Left hindlimb (tissue), 1 donor: ENCODE measurements at regions not wholly inside any gene's neighbourhood (a gene's known extent, or its start where the extent isn't known, plus 50 kb on each side); places are given as distances from the start of the nearest gene placed in this dataset.

Experiments used
- DNase-seq: peaks from one replicate; pipeline ENCODE4 v3.0.0-alpha.2; 2018

DNA sequence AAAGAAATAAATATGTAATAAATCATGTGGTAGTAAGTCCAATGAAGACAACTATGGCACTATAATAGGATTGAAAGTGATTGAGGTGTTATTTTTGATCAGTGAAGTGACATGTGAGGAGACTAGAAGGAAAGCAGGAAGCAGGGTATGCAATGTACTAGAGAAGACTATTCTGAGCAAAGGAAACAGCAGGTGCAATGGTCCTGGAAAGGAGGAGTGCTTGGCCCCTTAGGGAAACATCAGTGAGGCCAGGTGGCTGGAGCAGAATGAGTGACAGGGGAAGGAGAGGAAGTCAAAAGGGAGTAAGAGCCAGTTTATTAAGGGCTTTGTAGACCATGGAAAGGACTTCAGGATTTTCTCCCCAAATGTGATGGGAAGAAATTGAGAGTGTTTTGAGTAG, 207.6 kb upstream of the HCCS start:
- DNase-seq: no peak

- no peak for DNase-seq
Observed at GRCh38 chrX:10904220-10904619, 206.9 kb upstream of the HCCS start.

DNA sequence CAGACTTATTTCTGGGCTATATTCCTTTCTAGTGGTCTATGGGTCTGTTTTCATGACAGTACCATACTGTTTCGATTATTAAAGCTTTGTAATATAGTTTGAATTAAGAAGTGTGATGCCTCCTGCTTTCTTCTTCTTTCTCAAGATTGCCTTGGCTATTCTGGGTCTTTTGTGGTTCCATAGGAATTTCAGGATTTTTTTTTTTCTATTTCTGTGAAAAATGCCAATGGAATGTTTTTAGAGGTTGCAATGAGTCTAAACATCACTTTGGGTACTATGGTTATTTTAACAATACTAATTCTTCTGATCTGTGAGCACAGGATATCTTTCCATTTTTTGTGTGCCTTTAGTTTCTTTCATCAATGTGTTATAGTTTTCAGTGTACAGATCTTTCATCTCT, 204.3 kb upstream of the HCCS start:
- no peak for DNase-seq

GRCh38 chrX:10922159-10922558, 189.0 kb upstream of the HCCS start:
- DNase-seq: no peak

DNA sequence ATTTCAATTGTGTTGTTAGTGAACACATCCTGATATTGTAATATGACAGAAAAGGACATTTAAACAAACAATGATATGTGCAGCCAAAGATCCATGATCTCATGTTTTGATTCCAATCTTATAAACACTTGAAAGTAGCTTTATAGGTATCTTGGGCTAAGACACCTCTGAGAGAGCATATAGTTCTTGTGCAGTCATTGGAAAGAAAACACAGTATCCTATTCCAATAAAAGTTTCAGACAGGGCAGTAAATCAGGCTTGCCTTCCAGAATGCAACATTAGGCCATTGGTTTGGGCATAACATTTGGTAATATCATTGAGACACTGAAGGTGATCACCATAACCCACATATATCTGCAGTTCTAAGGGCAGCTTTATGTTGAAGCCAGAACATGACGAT, 188.3 kb upstream of the HCCS start:
- DNase-seq: no peak

- DNase-seq: no peak
Observed at GRCh38 chrX:10923466-10923865, 187.7 kb upstream of the HCCS start.

- DNase-seq: no peak
Observed at GRCh38 chrX:10926404-10926803, 184.7 kb upstream of the HCCS start.

DNA sequence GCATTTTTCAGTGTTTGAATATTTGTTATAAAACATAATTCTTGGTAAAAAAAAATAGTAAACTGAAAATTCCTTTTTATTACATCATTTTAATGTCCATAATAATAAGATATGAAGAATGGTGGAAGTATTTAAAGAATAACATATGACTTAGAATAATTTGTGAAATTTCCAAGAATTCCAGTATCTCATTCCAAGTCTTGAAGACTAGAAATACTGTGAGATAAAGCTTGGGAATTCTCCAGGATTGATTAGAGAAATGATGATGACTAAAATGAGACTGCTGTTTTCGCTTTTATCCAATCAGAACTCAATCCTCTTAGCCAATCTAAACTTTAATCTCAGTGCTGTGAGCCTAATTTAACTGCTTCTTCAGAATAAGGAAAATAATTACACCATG, 184.2 kb upstream of the HCCS start:
- DNase-seq: no peak

- no peak for DNase-seq
Observed at GRCh38 chrX:10929747-10930146, 181.4 kb upstream of the HCCS start.

GRCh38 chrX:10930151-10930550, 181.0 kb upstream of the HCCS start:
- no peak for DNase-seq

DNA sequence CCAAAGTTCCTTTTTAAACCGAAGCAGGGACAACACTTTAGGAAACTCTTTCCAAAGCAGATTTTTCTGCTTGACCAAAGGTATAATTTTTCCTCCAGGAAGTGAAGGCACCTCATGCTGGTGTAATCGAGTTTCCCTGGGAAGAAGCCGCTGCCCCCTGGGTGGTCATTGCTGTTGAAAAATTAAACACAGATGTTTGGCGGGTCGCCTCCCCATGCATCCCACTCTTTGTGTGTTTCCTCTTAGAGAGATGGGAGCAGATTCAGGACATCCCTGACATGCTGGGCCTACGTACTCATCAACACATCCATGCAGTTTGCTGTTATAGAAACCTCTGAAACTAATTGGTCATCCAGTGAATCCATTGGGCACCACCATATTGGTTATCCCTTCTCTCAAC, 179.2 kb upstream of the HCCS start:
- peak; percentile 39 for DNase-seq

GRCh38 chrX:10932842-10933440, 178.2 kb upstream of the HCCS start:
- DNase-seq: no peak

DNA sequence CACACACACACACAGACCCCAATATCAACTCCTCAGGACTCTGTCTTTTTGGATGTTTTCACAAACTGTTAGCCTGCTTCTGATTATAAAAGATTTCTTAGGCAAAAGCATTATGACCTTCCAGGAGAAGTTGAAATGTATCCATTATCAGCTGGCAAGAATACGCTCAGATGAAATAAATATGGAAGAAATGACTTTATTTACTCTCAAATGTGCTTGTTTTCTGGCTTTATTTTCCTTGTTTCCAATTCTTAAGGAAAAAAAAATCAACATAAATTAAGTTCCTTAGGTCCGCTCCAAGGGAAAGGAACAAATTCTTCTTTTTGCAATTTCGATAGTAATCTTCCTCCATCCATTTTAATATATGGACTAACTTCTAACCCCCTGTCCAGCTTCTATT, 175.6 kb upstream of the HCCS start:
- DNase-seq: no peak

GRCh38 chrX:10936976-10937375, 174.2 kb upstream of the HCCS start:
- DNase-seq: no peak

GRCh38 chrX:10938365-10938923, 172.7 kb upstream of the HCCS start:
- DNase-seq: no peak

DNA sequence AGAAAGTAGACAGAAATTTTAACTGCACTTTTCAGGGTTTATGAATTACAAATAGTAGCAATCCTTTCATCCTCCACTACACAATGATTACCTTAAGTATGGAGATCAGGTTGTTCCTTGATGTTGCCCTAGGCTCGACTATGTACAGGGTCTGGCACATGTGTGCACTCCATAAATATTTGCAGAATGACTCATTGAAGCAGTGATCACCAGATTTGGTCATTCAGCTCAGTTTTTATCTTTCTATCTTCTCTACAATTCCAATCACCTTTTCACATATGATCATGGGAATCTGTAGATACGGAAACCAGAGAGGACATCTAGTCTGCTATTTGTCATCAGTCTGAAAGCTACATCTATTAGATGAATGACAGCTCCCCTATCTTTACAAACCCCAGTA, 171.7 kb upstream of the HCCS start:
- no peak for DNase-seq

GRCh38 chrX:10944136-10944885, 166.8 kb upstream of the HCCS start:
- no peak for DNase-seq

GRCh38 chrX:10945498-10945897, 165.6 kb upstream of the HCCS start:
- DNase-seq: peak; percentile 50

- no peak for DNase-seq
Observed at GRCh38 chrX:10949541-10949940, 161.6 kb upstream of the HCCS start.

DNA sequence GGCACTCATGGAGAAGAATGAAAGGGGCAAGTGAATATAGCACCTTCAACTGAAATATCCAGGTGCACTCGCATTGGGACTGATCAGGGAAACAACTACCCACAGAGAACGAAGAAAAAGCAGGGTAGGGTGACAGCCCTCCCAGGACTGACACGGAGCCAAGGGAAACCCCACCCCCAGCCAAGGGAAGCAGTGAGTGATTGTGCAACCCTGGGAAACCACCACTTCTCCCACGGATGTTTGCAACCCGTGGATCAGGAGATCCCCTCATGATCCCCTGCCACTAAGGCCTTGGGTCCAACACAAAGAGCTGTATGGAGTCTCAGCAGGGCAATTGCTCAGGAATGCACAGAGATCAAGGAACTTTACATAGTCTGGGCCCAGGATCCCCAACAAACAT, 158.5 kb upstream of the HCCS start:
- DNase-seq: no peak

- DNase-seq: no peak
Observed at GRCh38 chrX:10965174-10965798, 145.8 kb upstream of the HCCS start.

DNA sequence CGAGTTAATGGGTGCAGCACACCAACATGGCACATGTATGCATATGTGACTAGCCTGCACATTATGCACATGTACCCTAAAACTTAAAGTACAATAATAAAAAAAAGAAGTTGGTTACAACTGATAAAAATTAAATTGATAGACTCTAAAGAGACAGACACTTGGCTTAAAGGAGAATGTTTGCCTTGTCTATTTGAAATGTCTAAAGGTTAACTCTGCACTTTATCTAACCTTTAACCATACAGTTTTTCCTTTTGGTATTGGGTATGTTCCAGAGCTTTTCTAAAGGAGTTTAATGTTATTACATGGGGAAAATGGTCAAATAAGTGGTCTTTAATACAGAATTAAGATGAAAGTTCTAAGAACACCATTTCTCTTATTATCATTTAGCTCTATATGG, 145.1 kb upstream of the HCCS start:
- no peak for DNase-seq

DNA sequence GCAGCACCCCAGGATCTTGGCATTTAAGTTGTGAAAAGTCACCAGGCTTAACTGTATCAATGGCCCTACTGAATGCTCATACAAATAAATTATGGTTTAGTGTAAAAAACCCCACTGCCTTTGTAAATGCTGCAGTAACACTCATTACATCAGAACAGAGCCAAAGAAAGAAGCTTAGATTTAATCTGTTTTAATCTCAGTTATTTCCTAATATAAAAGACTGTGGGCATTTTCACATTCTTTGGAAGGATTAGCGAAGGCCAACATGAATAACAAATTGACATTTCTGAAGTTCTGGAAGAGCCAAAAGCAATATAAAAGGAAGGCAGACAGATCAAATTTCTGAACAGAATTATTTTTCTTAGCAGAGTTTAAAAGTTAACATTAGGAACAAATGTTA, 140.0 kb upstream of the HCCS start:
- no peak for DNase-seq

- DNase-seq: no peak
Observed at GRCh38 chrX:10971759-10972158, 139.4 kb upstream of the HCCS start.
